T-helper 2 cell (primary cell): ENCODE measurements at regions not wholly inside any gene's neighbourhood (a gene's known extent, or its start where the extent isn't known, plus 50 kb on each side); places are given as distances from the start of the nearest gene placed in this dataset.

Source experiments
- DNase-seq, 5 experiments: peaks; one replicate each; pipeline versions ENCODE4 v3.0.0 to v3.0.0-alpha.2; 2012 to 2022

DNA sequence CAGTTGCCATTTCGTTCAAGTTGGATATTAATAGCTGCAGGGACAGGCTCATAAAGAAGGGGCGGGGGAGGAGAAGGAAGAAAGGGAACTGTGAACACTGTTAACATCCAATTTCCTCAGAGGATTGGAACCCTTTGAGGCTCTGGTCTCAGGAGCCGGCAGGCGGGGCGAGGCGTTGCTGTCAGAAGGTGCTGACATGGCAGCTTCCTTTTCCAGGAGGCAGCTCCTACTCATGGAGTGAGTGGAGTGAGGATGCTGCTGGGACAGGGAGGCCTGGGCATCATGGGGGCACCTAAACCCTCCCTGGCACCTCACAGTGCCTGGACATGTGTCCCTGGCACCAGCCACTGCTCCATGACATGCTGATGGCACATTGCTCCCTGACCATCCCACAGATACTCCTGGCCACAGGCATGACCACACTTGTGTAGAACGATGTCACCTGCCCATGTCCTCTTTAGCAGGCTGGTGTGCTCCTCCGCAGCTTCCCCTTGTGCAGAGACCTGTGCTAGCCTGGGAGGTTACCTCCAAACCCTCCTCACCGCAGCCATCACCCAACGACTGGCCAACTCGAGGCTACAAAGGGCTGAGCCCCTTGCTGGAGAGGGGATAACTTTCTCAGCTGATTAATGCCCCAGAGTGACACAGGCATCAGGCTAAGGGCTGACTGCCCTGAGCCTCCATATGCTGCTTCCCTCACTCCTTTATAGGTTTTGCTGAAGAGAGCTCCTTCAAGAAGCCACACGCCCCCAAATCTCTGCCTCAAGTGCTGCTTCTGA is 79.6 kb upstream of the NECTIN1 start:
- no peak for DNase-seq

DNA sequence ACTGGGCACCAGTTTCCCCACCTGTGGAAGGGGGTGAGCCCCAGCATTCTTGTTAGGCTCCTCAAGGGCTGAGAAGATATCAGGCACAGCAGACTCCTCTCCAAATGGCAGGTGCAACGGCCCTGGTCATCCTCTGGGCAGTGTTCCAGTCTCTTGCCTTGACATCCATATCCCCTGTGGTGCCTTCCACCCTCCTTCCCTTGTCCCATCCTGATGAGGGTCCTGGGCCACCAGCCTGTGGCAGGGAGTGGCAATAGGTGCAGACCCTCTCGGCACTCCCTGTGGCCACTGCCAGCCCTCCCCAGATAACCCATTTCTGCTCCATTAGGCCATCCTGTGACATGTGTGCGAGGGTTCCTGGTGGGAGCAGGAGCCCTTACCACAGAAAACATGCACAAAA is 78.8 kb upstream of the NECTIN1 start:
- DNase-seq, result no peak

DNA sequence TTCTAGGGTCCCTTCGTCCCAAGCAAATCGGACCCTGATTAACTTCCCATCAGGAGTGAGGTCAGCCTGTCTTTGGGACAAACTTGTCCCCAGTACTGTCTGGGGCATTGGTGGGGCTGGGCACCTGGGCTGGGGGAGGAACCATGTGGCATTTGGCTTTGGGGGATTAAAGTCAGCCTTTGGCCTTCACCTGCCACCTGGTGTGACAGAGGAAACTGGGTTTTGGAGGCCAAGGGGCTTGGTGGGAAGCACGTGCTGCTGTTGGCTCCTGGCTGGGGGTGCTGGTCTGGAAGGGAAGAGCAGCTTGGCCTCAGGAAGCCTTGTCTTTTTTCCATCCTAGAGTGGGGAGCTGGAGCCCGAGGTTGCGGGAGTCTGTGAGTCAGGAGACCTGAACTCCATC is 78.4 kb upstream of the NECTIN1 start:
- no peak for DNase-seq

DNA sequence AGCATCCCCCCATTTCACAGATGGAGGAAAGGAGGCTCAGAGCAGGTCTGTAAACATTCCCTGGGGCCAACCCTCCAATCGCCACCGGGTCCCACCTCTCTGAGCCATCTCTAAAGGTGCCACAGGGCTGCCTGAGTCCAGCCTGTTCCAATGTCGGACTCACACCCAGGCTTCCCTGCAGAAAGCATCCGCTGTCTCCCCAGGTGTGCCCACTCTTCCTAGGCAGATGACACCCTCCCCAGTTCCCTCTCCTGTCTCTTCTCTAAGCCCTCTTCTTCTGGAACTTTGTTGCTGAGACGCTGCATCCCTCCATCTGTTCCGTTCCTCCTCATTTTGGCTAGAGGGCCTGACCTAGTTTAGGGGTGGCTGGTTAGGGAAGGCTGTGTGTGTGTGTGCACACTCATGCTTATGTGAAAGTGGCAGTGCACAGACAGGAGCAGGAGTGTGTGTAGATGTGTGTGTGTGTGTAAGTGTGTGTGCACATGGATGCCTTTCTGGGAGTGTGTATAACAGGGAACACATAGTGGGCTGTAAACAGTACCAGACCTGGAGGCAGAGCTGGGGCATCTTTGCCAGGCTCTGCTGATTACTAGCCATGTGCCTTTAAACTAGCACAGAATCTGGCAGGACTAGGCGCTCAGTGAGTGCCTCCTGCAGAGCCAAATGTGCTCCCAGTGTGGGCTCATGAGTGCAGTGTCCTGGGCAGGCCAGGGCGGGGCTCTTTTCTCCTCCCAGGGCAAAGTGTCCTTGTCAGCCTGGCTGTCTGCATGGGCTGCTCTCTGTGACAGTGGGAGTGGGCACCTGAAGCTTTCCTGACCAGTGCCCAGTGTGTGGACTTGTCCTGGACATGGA is 77.3 kb upstream of the NECTIN1 start:
- no peak for DNase-seq

DNA sequence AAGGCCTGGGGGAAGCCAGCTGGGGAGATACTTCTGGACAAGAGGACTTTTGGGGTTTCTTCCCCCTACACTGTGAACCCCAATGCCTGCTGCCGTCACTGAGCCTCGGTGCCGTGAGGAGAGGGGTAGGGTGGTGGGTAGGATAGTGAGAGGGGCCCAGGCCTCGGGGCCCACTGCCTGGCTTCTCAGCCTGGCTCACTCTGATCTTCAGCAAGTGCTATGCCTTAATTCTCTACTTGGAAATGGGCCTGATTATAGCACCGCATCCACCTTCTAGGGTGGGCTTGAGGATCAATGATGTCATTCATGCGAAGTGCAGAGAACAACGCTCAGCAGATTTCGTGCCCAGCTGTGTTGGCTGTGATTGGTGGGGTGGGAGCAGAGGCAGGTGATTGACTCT is 76.7 kb upstream of the NECTIN1 start:
- no peak for DNase-seq

DNA sequence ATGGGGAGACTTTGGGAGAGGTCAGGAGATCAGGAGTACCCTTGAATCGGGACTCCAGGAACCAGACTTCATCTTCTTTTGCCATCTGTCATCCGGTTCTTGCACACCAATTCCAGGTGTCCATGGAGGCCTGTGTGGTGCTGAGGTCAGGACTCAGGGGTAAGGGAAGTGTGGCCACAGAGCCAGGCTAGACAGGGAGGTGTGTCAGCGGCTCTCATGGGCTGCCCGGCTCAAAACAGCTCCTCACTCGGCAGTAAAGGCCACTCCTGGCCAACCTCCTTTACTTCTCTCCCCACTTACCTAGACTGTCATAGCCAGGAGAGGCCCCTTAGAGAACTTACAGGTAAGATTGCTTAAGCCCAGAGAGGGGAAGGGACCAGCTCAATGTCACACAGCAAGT is 75.7 kb upstream of the NECTIN1 start:
- no peak for DNase-seq

DNA sequence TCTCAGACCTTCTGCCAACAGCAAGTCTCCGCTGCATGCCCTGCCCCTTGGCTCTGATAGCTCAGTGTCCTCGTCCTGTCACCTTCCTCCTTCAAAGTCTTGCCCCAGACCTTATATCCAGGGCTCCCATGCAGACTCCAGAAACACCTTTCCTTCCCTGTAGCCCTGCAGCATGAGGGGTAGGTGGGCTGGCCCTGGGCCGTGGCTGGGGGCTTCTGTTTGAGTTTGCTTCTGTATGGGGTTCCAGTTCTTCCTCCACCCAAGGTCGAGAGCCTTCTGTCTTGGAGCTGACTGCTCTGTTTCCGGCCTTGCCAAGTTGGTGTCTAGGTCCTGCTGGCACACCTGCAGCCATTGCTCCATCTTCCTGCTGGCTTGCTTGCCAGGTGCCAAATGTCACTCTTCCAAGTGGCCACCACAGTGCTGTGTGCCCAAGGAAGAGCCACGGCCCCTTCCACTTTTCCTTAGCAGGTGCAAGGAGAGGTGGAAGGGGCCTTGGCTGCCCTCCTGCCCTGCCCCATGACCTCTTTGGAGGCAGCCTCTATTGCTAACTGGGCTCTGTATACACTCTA is 74.8 kb upstream of the NECTIN1 start:
- DNase-seq, result no peak

DNA sequence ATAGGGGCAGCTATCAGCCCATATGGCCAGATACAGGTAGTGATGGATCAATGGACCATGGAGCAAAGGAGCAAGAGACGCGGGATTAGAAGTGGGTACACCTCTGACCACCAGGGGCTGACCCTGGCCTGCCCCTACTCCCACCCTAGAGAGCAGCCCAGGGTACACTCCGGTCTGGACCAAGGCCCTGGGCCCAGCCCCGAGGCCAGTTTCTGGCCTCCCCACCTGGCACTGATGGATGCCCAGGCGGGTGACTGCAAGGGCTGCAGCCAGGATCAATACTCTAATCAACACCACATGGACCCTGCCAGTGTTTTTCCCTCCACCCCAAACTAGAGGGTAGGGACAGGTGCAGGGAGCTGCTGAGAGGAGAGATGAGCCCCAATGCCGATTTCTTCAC is 74.1 kb upstream of the NECTIN1 start:
- no peak for DNase-seq

DNA sequence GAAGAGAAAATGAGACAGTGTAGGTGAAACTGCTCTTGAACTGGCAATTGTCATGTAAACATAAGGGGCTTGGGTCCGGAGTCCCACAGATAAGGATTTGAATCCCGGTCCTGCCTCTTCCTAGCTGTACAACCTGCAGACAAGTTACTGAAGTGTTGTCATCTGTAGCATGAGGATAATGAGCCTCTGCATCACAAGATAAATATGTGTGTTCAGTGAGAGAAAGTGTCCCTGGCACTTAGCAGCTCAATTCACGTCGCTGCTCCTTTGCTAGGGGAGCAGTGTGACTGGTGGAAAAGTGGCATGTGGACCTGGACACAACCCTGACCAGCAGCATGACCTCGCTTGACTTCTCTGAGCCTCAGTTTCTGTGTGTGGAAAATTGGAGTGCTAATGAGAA is 73.7 kb upstream of the NECTIN1 start:
- DNase-seq, result no peak

DNA sequence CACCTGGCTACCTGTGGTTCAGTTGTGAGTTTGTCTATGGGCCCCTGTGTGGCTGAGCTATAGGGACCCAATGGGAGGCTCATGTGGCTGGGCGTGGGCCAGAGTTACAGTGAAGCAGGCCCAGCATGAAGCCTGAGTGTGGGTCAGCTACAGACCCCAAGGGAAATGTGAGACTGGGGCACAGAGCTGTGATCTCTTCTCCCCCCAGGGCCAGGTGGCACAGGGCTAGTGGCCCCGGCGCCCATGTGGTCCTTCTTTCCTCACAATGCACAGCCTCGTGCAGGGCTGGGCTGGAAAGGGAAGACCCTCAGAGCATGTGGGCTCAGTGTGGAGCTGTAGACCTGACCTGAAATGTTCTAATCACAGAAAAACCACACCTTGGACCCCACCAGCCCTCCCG is 71.6 kb upstream of the NECTIN1 start:
- DNase-seq, result no peak

DNA sequence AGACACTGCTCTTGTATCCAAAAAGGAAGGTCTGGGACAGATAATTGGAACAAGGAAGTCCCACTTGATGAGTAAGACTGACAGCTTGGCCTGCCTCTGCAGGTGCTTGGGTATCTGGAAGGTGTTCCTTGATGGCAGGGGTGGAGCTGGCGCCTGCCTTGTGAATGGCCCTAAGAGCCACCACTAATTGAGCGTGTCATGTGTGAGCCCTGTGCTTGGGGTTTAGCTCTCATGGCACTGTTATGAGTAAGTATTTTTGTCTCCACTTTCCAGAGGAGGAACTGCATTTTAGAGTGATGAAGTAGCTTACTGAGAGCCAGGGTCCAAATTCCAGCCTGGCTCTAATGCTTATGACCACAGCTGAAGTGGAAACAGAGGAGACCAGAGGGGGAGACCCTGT is 71.2 kb upstream of the NECTIN1 start:
- DNase-seq, result no peak

DNA sequence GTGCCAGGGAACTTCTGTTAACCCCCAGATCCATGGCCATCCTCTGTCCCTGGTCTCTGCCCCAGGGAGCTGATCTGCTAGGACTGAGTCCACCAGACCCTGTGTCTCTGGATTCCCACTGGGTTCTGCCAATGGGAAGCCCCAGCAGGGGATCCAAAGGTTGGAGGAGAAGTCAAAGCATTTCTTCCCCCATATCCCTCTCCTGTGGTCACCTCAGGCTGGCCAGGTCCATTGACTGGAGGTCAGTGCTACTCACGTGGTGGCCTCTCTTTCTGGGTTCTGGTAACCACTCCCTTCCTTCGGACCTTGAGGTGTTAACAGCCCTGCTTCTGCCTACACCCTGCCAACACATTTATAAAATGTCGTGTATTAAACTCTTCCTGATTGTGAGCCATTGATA is 69.7 kb upstream of the NECTIN1 start:
- DNase-seq, result no peak

DNA sequence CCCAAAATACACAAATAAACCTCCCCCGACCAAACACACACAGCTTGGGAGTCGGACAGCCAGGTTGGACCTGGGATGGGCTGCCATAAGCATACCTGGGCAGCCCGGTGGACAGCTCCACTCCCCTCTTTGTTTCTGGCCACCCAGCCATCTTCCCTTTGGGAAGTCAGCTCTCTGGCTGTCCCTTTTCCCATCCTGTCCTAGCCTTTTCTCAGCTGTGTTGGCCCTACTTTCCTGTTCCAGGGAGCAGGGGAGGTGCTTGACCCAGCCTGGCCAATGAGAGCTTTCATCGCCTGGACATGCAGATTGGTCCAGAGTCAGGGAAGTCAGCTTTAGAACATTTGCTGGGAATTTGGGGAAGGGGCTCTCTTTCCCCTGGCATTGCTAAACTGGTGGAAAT is 68.7 kb upstream of the NECTIN1 start:
- no peak for DNase-seq

DNA sequence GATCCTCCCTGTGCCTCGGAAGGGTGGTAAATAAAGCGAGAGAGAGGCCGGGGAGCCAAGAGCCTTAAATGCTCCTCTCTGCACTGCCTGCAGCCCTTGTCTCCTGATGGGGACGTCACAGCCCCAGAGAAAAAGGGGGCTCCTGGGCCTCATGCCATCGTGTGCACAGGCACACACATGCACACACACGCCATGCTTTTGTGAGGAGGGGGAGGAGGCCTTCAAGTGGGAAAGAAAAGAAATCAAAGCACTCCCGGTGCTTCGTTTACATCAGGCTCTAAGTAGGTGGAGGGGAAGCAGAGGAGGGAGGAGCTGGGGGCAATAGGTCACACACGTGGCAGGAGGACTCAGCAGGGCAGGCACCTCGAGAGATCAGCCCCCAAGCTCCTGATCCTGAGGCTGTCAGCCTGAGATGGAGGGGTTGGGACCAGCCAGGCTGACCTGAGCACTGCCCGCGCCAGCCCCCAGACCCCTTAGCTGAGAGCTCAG is 68.2 kb upstream of the NECTIN1 start:
- DNase-seq, result no peak

DNA sequence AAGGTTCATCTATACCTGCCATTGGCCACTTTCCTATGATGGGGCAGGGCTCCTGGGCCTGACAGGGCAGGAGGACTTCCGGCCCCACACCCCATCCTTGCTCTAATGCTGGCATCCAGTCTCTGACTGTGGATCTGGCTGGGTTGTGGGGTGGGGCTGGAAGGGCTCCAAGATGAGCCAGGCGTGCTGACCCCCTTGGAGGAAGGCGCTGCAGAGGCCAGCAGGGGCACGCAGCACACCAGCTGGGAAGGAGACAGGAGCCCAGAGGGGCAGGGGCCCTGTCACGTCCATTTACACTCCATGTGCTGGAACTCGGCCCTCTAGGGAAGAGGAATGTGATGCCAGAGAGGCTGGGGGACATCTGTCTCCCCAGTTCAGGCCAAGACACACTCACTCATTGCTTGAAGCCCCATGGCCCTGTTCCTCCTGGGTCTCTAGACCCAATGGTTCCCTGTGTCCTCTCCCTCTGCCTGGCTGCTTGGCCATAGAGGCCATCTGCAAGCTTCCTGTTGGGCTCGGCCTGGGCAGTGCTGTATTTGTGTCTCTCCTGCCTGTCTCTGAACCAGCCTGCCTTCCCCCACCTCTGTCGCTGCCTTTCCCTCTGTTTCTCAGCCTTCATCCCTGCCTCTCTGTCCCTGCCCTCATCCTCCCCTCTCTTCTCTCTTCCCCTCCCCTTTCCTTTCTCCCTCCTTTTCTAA is 67.5 kb upstream of the NECTIN1 start:
- DNase-seq, result no peak

DNA sequence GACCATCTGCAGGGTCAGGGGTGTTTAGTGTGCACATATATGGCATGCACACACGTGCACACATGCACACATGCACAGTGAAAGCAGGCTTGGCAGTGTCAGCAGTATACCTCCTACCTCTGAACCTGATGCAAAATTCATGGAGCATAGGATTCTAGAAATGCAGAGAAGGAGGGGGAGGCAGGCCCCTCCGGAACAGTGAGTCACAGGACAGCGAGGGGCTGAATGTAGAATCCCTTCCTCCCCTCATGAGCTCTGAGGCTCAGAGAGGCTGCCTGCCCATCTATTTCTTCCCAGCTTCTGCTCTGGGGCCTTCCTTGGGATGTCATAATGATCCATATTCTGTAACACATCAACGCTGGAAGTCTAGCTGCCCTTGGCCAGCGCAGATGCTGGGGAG is 66.7 kb upstream of the NECTIN1 start:
- DNase-seq, result no peak

DNA sequence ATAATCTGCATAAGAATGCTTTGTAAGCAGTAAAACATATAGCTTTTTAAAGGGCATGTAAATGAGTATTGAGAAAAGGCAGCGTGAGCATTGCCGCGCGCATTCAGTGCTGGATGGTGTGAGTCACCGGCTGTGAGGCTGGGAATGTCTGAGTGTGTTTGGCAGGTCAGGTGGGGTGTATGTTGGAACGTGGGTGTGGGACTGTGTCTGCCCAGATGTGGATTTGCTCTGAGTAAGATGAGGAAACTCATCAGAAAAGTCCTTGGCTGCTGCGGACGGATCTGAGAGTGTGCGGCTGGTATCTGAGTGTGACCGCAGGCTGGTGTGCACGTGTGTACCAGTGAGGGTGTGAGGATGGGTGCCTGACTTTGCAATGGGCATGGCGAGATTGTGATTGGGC is 66.2 kb upstream of the NECTIN1 start:
- DNase-seq, result no peak

DNA sequence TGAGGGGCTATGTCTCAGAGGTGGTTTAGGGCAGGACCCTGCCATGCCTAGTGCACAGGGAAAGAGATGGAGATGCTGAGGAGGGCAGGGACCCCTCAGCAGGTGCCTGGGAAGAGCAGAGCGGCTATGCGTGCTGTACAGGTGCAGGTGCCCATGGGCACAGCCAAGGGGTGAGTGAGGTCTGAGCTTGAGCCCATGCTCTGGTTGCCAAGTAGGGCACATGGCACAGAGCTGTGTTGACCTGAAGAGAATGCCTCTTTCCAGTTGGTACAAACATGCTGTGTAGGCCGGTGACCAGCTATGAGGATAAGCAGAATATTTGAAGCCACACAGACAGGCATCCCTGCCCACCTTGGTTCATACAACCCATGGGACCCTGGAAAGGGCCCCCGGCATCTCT is 65.8 kb upstream of the NECTIN1 start:
- no peak for DNase-seq

DNA sequence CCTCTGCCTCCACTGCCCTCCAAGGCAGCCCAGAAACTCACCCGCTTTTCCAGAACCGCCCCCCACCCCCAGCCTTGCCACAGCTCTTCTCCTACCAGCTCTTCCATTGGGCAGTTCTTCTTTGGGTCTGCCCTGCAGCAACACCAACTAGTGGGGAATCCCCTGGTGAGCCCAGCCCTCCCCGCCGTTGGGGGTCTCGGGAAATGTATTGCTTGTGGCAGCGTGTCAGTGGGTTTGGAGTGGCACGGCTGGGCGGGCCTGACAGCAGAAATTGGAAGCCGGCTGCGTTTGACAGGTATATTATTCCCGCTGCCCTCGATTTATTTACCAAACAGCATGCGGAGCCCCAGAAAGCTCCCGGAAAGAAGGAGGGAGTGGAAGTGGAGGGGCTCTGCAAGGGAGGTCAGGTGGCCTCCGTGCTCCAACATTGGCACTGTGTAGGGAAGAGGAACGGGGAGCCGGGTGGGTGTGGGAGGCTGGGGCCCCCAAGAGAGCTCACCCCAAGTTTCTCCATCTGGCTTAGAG is 65.2 kb upstream of the NECTIN1 start:
- DNase-seq, result no peak

DNA sequence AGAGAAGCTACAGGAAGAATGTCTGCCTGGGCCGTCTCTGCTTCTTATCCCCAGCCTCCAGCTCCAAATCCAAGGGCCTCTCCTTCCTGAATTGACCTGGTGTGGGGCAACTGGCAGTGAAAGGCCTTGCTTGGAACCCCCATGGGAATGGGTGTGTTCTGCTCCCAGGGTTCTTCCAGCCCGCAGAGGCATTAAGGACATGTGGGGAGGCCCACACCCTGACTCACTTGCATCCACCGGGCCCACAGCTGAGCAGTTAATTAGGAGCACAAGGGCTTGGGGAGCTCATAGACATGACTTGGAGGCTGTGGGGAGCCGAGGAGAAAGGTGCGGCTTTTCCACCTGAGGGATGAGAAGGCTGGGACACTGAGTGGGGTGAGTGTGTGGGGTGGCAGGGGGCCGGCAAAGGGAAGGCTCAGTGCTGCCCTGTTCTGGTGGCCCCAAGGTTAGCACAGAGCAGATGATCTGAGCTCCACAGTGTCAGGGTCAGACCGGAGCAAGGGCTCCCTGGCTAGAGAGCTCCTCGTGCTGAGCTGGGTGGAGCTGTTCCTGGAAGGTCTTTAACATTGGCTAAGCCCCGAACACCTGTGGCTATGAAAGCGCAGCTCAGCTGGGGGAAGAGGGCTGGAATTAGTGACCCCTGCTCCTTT is 64.5 kb upstream of the NECTIN1 start:
- DNase-seq, result no peak

DNA sequence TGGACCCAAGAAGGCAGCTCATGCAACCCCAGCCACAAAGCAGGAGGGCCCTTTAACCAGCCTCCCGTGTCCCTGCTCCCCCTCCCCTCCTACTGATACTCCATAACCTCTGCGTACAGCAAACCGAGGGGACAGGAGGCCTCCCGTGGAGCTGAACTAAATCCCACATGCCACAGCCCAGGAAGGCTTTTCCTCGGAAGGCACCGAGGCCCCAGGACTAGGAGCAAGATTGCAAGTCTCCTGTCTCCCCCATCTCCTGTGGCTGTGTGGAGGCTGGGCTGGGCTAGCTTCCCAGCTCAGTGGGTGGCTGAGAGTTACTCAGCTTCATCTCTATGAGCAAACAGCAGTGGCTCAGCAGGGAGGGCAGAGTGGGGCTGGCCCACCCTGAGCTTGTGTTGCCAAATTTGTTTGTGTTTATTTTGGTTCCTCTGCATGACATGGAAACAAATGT is 62.7 kb upstream of the NECTIN1 start:
- DNase-seq, result no peak

DNA sequence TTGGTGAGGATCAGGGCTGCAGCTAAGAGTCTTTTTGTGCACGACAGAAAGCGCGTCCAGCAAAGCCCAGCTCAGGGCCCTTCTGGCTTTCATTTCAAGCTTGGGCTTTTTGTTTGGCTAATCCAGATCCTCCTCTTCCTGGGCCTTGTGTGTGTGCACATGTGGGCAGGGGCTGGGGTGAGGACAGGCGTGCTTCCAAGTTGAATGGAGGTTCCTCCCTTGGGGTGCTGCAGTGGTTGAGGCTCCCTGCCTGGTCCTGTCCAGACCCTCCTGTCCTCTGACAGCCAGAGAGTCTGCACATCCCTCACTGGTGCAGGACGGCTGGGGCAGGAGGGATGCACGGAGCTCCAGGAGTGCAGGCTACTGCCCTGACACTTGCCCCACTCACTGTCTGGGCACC is 62.0 kb upstream of the NECTIN1 start:
- no peak for DNase-seq
